Testis (tissue), 2 donors: ENCODE measurements at regions not wholly inside any gene's neighbourhood (a gene's known extent, or its start where the extent isn't known, plus 50 kb on each side); places are given as distances from the start of the nearest gene placed in this dataset.

ENCODE experiments used
- POLR2A ChIP-seq: fragments of 450-650 bp; IDR thresholded peaks from one replicate; pipeline ENCODE4 v1.6.1; 2017; ENCODE audit warnings: antibody characterized with exemption, mild to moderate bottlenecking, moderate library complexity
- TF ChIP-seq, protein P1 (sequence below), 3 experiments: fragments of 450-650 bp in 2 of 3; fragments of 200-600 bp in 1 of 3; sonication (generic) in 1 of 3; IDR thresholded peaks; one replicate each; pipeline ENCODE4 v1.5.1; 2016 to 2019; ENCODE audit warnings: antibody characterized with exemption in 3 of 3, mild to moderate bottlenecking in 2 of 3, moderate library complexity in 1 of 3

DNA sequence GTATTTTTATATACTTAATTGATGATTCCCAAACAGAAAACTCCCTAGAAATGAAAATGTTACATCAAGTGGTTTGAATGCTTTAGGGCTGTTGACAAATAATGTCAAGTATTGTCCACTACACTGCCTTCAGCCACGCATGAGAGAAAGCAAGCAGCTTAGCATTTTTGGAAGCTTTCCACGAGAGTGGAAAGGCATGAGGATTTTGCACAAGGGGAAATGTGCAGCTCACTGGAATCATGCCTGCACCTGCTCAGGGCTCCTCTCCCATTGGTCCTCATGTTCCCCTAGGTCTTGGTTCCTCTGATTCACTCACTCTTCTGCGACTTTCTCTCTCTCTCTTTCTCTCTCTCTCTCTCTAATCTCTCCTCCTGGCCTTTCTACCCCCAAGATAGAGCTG is 439.5 kb upstream of the CDH4 start:
- TF ChIP-seq, protein P1, sequence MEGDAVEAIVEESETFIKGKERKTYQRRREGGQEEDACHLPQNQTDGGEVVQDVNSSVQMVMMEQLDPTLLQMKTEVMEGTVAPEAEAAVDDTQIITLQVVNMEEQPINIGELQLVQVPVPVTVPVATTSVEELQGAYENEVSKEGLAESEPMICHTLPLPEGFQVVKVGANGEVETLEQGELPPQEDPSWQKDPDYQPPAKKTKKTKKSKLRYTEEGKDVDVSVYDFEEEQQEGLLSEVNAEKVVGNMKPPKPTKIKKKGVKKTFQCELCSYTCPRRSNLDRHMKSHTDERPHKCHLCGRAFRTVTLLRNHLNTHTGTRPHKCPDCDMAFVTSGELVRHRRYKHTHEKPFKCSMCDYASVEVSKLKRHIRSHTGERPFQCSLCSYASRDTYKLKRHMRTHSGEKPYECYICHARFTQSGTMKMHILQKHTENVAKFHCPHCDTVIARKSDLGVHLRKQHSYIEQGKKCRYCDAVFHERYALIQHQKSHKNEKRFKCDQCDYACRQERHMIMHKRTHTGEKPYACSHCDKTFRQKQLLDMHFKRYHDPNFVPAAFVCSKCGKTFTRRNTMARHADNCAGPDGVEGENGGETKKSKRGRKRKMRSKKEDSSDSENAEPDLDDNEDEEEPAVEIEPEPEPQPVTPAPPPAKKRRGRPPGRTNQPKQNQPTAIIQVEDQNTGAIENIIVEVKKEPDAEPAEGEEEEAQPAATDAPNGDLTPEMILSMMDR (IDR thresholded peaks at IDR 0.05): no peak
- TF ChIP-seq POLR2A: no peak
